HepG2 (cell line): ENCODE measurements at regions not wholly inside any gene's neighbourhood (a gene's known extent, or its start where the extent isn't known, plus 50 kb on each side); places are given as distances from the start of the nearest gene placed in this dataset.

ENCODE experiments used
- ATAC-seq: fragments of 200-7000 bp; cut with Tn5 transposase; 3 replicates; pipeline ENCODE4 v1.9.1; 2020; ENCODE audit warnings: mild to moderate bottlenecking, moderate library complexity
- BruUV-seq: library from RNA; stranded (reverse); fragments of 400-500 nt; replicated peaks from 2 replicates; lab custom pipeline; 2021; lab: Mats Ljungman, UMichigan
- CTCF ChIA-PET: fragments of 300-600 bp; formaldehyde crosslinking; extraction: SDS; loops from one replicate; lab custom pipeline; 2021; ENCODE audit warnings: low total read pairs, inconsistent platforms, low intra/inter-chr PET ratio; lab: Yijun Ruan, JAX
- POLR2A ChIA-PET: fragments of 350-600 bp; sonication (Branson Sonifier 250); formaldehyde crosslinking; loops from one replicate; lab custom pipeline; 2020; ENCODE audit warnings: antibody characterized with exemption, inconsistent platforms; lab: Yijun Ruan, JAX
- DNase-seq: peaks from one replicate; pipeline ENCODE4 v3.0.0-alpha.2; 2015; ENCODE audit warnings: low spot score
- FAIRE-seq: peaks from 3 replicates; lab custom pipeline; 2011; peaks lifted over from hg19 to GRCh38; lab: Jason Lieb, UNC
- H2AFZ ChIP-seq: one replicate; pipeline ENCODE4 v1.6.1; 2011; ENCODE audit warnings: low read length, inconsistent platforms
- H3K27ac ChIP-seq: fragments of 300-600 bp; 3 replicates; pipeline ENCODE4 v1.8.0; 2011; ENCODE audit warnings: mixed run types, mild to moderate bottlenecking, mixed read lengths, low read length, inconsistent platforms; ENCODE audit not compliant: insufficient read depth; ENCODE audit errors: extremely low read length
- H3K27me3 ChIP-seq, 2 experiments: fragments of 200-600 bp in 1 of 2; 2 replicates in 1 of 2; 3 replicates in 1 of 2; pipeline versions ENCODE4 v1.6.0 to v1.8.0; 2011; ENCODE audit warnings: low read length in 2 of 2, mild to moderate bottlenecking in 2 of 2, moderate library complexity in 2 of 2, inconsistent platforms in 1 of 2; ENCODE audit not compliant: insufficient read depth in 2 of 2, control insufficient read depth in 1 of 2
- H3K36me3 ChIP-seq, 2 experiments: fragments of 200-600 bp in 1 of 2; replicated peaks in 1 of 2; 2 replicates in 1 of 2; 3 replicates in 1 of 2; pipeline versions ENCODE4 v1.5.1 to v1.8.0; 2011; ENCODE audit warnings: low read length in 2 of 2, inconsistent platforms in 1 of 2; ENCODE audit not compliant: insufficient read depth in 2 of 2, control insufficient read depth in 1 of 2
- H3K4me1 ChIP-seq: 2 replicates; pipeline ENCODE4 v1.5.1; 2012; ENCODE audit warnings: low read length, inconsistent platforms; ENCODE audit not compliant: insufficient read depth
- H3K4me2 ChIP-seq: 2 replicates; pipeline ENCODE4 v1.6.0; 2011; ENCODE audit warnings: low read depth, low read length, inconsistent platforms
- H3K4me3 ChIP-seq, 3 experiments: fragments of 200-600 bp in 1 of 3; sonication (generic), shearing (Covaris generic) in 1 of 3; replicated peaks in 1 of 3; 2 replicates each; pipeline ENCODE4 v1.5.1; 2011 to 2016; ENCODE audit warnings: low read length in 3 of 3, inconsistent platforms in 2 of 3, low read depth in 2 of 3, mild to moderate bottlenecking in 2 of 3, control low read depth in 1 of 3, mixed read lengths in 1 of 3; ENCODE audit not compliant: insufficient read depth in 1 of 3
- H3K79me2 ChIP-seq: one replicate; pipeline ENCODE4 v1.6.1; 2011; ENCODE audit warnings: low read length, inconsistent platforms; ENCODE audit not compliant: insufficient read depth
- H3K9ac ChIP-seq: 2 replicates; pipeline ENCODE4 v1.6.0; 2011; ENCODE audit warnings: mild to moderate bottlenecking, low read depth, low read length, inconsistent platforms; ENCODE audit not compliant: insufficient read depth
- H3K9me3 ChIP-seq: 2 replicates; pipeline ENCODE4 v1.5.1; 2012; ENCODE audit warnings: mild to moderate bottlenecking, low read length
- H4K20me1 ChIP-seq: 2 replicates; pipeline ENCODE4 v1.6.0; 2011; ENCODE audit warnings: inconsistent platforms, mild to moderate bottlenecking, low read length, moderate library complexity; ENCODE audit not compliant: insufficient read depth
- ATM ChIP-seq: fragments of 450-650 bp; IDR thresholded peaks from 2 replicates; pipeline ENCODE4 v1.7.1; 2017; ENCODE audit warnings: mild to moderate bottlenecking, borderline replicate concordance
- JARID2 ChIP-seq: sonication (generic); formaldehyde crosslinking; IDR thresholded peaks from 2 replicates; pipeline ENCODE4 v1.8.1; 2023; ENCODE audit warnings: missing genetic modification reagents, inconsistent platforms; ENCODE audit not compliant: insufficient replicate concordance
- MTA3 ChIP-seq: sonication (generic); formaldehyde crosslinking; IDR thresholded peaks from 2 replicates; pipeline ENCODE4 v1.4.0; 2020; ENCODE audit warnings: missing genetic modification reagents
- NFIC ChIP-seq: IDR thresholded peaks from 2 replicates; pipeline ENCODE4 v1.6.1; 2012; ENCODE audit warnings: mild to moderate bottlenecking, low read length, inconsistent platforms
- PLRG1 ChIP-seq: fragments of 450-650 bp; conservative IDR thresholded peaks from 2 replicates; pipeline ENCODE4 v1.6.1; 2016
- THAP11 ChIP-seq: IDR thresholded peaks from 2 replicates; pipeline ENCODE4 v1.6.1; 2016; ENCODE audit warnings: missing biosample characterization, missing genetic modification reagents
- ZNF207 ChIP-seq: fragments of 450-650 bp; IDR thresholded peaks from 2 replicates; pipeline ENCODE4 v1.6.1; 2016; ENCODE audit warnings: antibody characterized with exemption, borderline replicate concordance
- ZNF296 ChIP-seq: sonication (generic); formaldehyde crosslinking; conservative IDR thresholded peaks from 2 replicates; pipeline ENCODE4 v1.5.0; 2020; ENCODE audit warnings: mild to moderate bottlenecking, missing genetic modification reagents
- ZNF446 ChIP-seq: sonication (generic); formaldehyde crosslinking; IDR thresholded peaks from 2 replicates; pipeline ENCODE4 v1.5.0; 2020; ENCODE audit warnings: mild to moderate bottlenecking, missing genetic modification reagents
- ZNF772 ChIP-seq: sonication (generic); formaldehyde crosslinking; IDR thresholded peaks from 2 replicates; pipeline ENCODE4 v1.5.0; 2020; ENCODE audit warnings: mild to moderate bottlenecking, missing genetic modification reagents
- ZNF839 ChIP-seq: sonication (generic); formaldehyde crosslinking; IDR thresholded peaks from 2 replicates; pipeline ENCODE4 v1.4.0; 2020; ENCODE audit warnings: missing genetic modification reagents, mild to moderate bottlenecking, borderline replicate concordance
- WGBS: methylation state at CpG from one replicate; pipeline ENCODE4 v1.1.6; 2017; ENCODE audit warnings: low lambda C conversion rate; 5-methylcytosine and 5-hydroxymethylcytosine counted together
- in situ Hi-C: cut with HindIII; loops from 2 replicates; pipeline ENCODE4 v1.10.0; 2017; ENCODE audit warnings: low pct_unique_long_range_greater_than_20kb; ENCODE audit not compliant: extremely low pct_ligation_motif_present
- intact Hi-C: fragments of 100-400 bp; cut with micrococcal nuclease; formaldehyde crosslinking; loops from one replicate; pipeline ENCODE4 v1.10.0; 2022; ENCODE audit not compliant: unreplicated experiment
- TF ChIP-seq, protein P1 (sequence below): sonication (generic); formaldehyde crosslinking; IDR thresholded peaks from 2 replicates; pipeline ENCODE4 v1.8.1; 2023; ENCODE audit warnings: mild to moderate bottlenecking, missing genetic modification reagents, borderline replicate concordance
- TF ChIP-seq, protein P2 (sequence below): sonication (generic); formaldehyde crosslinking; IDR thresholded peaks from 2 replicates; pipeline ENCODE4 v1.4.0; 2020; ENCODE audit warnings: missing genetic modification reagents
- TF ChIP-seq, protein P3 (sequence below): sonication (generic); formaldehyde crosslinking; IDR thresholded peaks from 2 replicates; pipeline ENCODE4 v1.8.0; 2022; ENCODE audit warnings: mild to moderate bottlenecking, missing genetic modification reagents, borderline replicate concordance
- TF ChIP-seq, protein P4 (sequence below), 2 experiments: sonication (generic) in 1 of 2; formaldehyde crosslinking in 1 of 2; IDR thresholded peaks; 2 replicates each; pipeline versions ENCODE4 v1.4.0 to v1.6.1; 2018 to 2020; ENCODE audit warnings: missing genetic modification reagents in 2 of 2, borderline replicate concordance in 1 of 2, low read depth in 1 of 2, mild to moderate bottlenecking in 1 of 2, missing biosample characterization in 1 of 2

DNA sequence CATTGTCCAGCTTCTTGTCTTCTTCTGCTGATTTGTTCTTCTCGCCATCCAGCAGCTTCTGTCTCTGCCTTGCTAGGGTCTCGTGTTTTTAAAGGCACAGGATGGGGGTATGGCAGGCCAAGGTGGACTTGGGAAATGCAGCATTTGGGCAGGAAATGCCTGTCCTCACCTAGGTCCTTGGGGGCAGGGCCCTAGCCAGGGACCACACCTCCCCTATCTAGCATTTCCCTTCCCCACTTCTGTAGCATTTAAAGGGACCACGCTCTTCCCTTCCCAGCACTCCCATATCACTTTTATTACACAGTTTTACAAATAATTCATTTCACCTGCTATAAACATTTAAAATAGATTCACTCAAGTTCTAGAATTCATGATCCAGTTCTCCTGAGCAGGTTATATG lies 315.4 kb upstream of the LMCD1 start:
- no peaks in the 10 kb centered on the region for H3K27me3 ChIP-seq
- FAIRE-seq (no peak), ATAC-seq (no peak), DNase-seq (no peak)
- no peak overlapping the region for H3K4me2 ChIP-seq
- H3K79me2 ChIP-seq = no peaks in the 10 kb centered on the region
- no TSS peak for BruUV-seq
- intact Hi-C loops = no loop called here
- no peak overlapping the region for H2AFZ ChIP-seq
- H3K4me3 ChIP-seq = no peak overlapping the region
- H3K4me1 ChIP-seq = no peaks in the 10 kb centered on the region
- H4K20me1 ChIP-seq = no peaks in the 10 kb centered on the region
- H3K27ac ChIP-seq = no peak overlapping the region
- TF ChIP-seq, protein P1, sequence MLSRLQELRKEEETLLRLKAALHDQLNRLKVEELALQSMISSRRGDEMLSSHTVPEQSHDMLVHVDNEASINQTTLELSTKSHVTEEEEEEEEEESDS = no peak
- TF ChIP-seq ZNF839 = no peak
- TF ChIP-seq, protein P2, sequence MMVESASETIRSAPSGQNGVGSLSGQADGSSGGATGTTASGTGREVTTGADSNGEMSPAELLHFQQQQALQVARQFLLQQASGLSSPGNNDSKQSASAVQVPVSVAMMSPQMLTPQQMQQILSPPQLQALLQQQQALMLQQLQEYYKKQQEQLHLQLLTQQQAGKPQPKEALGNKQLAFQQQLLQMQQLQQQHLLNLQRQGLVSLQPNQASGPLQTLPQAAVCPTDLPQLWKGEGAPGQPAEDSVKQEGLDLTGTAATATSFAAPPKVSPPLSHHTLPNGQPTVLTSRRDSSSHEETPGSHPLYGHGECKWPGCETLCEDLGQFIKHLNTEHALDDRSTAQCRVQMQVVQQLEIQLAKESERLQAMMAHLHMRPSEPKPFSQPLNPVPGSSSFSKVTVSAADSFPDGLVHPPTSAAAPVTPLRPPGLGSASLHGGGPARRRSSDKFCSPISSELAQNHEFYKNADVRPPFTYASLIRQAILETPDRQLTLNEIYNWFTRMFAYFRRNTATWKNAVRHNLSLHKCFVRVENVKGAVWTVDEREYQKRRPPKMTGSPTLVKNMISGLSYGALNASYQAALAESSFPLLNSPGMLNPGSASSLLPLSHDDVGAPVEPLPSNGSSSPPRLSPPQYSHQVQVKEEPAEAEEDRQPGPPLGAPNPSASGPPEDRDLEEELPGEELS (CRISPR knock-in tag) = no peak
- TF ChIP-seq ATM = no peak
- no peak for TF ChIP-seq ZNF772 (CRISPR knock-in tag)
- TF ChIP-seq THAP11 (CRISPR knock-in tag) = no peak
- TF ChIP-seq NFIC = no peak
- TF ChIP-seq, protein P3, sequence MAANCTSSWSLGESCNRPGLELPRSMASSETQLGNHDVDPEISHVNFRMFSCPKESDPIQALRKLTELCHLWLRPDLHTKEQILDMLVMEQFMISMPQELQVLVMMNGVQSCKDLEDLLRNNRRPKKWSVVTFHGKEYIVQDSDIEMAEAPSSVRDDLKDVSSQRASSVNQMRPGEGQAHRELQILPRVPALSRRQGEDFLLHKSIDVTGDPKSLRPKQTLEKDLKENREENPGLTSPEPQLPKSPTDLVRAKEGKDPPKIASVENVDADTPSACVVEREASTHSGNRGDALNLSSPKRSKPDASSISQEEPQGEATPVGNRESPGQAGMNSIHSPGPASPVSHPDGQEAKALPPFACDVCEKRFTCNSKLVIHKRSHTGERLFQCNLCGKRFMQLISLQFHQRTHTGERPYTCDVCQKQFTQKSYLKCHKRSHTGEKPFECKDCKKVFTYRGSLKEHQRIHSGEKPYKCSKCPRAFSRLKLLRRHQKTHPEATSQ (CRISPR knock-in tag) = no peak
- no peak for TF ChIP-seq ZNF446 (CRISPR knock-in tag)
- no peak for TF ChIP-seq ZNF207
- TF ChIP-seq ZNF296 (CRISPR knock-in tag) = no peak
- TF ChIP-seq MTA3 (CRISPR knock-in tag) = no peak
- no peak for TF ChIP-seq JARID2
- TF ChIP-seq, protein P4, sequence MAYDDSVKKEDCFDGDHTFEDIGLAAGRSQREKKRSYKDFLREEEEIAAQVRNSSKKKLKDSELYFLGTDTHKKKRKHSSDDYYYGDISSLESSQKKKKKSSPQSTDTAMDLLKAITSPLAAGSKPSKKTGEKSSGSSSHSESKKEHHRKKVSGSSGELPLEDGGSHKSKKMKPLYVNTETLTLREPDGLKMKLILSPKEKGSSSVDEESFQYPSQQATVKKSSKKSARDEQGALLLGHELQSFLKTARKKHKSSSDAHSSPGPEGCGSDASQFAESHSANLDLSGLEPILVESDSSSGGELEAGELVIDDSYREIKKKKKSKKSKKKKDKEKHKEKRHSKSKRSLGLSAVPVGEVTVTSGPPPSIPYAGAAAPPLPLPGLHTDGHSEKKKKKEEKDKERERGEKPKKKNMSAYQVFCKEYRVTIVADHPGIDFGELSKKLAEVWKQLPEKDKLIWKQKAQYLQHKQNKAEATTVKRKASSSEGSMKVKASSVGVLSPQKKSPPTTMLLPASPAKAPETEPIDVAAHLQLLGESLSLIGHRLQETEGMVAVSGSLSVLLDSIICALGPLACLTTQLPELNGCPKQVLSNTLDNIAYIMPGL (CRISPR knock-in tag; IDR thresholded peaks at IDR 0.05; ENCODE audit: borderline replicate concordance in 1 of 2, low read depth in 1 of 2) = no peak
- TF ChIP-seq PLRG1 = no peak
- CTCF ChIA-PET = no interaction called here
- no peaks in the 10 kb centered on the region for H3K36me3 ChIP-seq
- WGBS = 12% methylated on average over 3 of the region's 3 CpGs
- POLR2A ChIA-PET = no interaction called here
- no peaks in the 10 kb centered on the region for H3K9me3 ChIP-seq
- no peak overlapping the region for H3K9ac ChIP-seq
- in situ Hi-C loops = no loop called here
